H9 (cell line): ENCODE measurements at regions not wholly inside any gene's neighbourhood (a gene's known extent, or its start where the extent isn't known, plus 50 kb on each side); places are given as distances from the start of the nearest gene placed in this dataset.

Experiments used
- DNase-seq: peaks from one replicate; pipeline ENCODE4 v3.0.0-alpha.2; 2017
- H2AFZ ChIP-seq: one replicate; pipeline ENCODE4 v1.6.1; 2013; ENCODE audit warnings: mild to moderate bottlenecking, low read length, control low read depth, moderate library complexity
- H2AK5ac ChIP-seq: 2 replicates; pipeline ENCODE4 v1.6.1; 2013; ENCODE audit warnings: low read length, control low read depth, mixed read lengths; ENCODE audit not compliant: insufficient read length
- H2BK120ac ChIP-seq: one replicate; pipeline ENCODE4 v1.6.1; 2013; ENCODE audit warnings: low read depth, mild to moderate bottlenecking, low read length, control low read depth, inconsistent platforms; ENCODE audit not compliant: poor library complexity, severe bottlenecking
- H2BK12ac ChIP-seq: 2 replicates; pipeline ENCODE4 v1.6.1; 2013; ENCODE audit warnings: low read length, control low read depth, mixed read lengths, low read depth; ENCODE audit not compliant: insufficient read length
- H2BK15ac ChIP-seq: 2 replicates; pipeline ENCODE4 v1.6.1; 2013; ENCODE audit warnings: low read depth, low read length, control low read depth
- H2BK20ac ChIP-seq: one replicate; pipeline ENCODE4 v1.6.1; 2013; ENCODE audit warnings: low read depth, mild to moderate bottlenecking, low read length, control low read depth, inconsistent platforms; ENCODE audit not compliant: poor library complexity, severe bottlenecking
- H2BK5ac ChIP-seq: 2 replicates; pipeline ENCODE4 v1.6.1; 2013; ENCODE audit warnings: low read length, control low read depth, mixed read lengths; ENCODE audit not compliant: insufficient read length
- H3K14ac ChIP-seq: 2 replicates; pipeline ENCODE4 v1.6.1; 2013; ENCODE audit warnings: low read length, control low read depth; ENCODE audit not compliant: insufficient read depth
- H3K18ac ChIP-seq: 2 replicates; pipeline ENCODE4 v1.6.1; 2013; ENCODE audit warnings: low read depth, mild to moderate bottlenecking, mixed read lengths, low read length, control low read depth; ENCODE audit not compliant: insufficient read length
- H3K23ac ChIP-seq: 2 replicates; pipeline ENCODE4 v1.6.1; 2013; ENCODE audit warnings: low read length, control low read depth, mixed read lengths, low read depth; ENCODE audit not compliant: insufficient read length
- H3K23me2 ChIP-seq: 2 replicates; pipeline ENCODE4 v1.6.1; 2013; ENCODE audit warnings: low read depth, mild to moderate bottlenecking, mixed read lengths, low read length, control low read depth; ENCODE audit not compliant: insufficient read length, poor library complexity, severe bottlenecking
- H3K27ac ChIP-seq: 2 replicates; pipeline ENCODE4 v1.5.1; 2013; ENCODE audit warnings: low read length, control low read depth, mixed read lengths, low read depth; ENCODE audit not compliant: insufficient read length
- H3K27me3 ChIP-seq: 2 replicates; pipeline ENCODE4 v1.6.1; 2013; ENCODE audit warnings: low read length, control low read depth, inconsistent platforms; ENCODE audit not compliant: insufficient read depth
- H3K4ac ChIP-seq: 2 replicates; pipeline ENCODE4 v1.6.1; 2013; ENCODE audit warnings: low read depth, mild to moderate bottlenecking, control low read depth, inconsistent platforms, low read length, moderate library complexity
- H3K4me1 ChIP-seq: 2 replicates; pipeline ENCODE4 v1.6.1; 2013; ENCODE audit warnings: low read length, control low read depth, inconsistent platforms; ENCODE audit not compliant: insufficient read depth
- H3K4me2 ChIP-seq: 2 replicates; pipeline ENCODE4 v1.6.1; 2013; ENCODE audit warnings: low read length, control low read depth, mixed read lengths; ENCODE audit not compliant: insufficient read length, insufficient read depth
- H3K56ac ChIP-seq: 2 replicates; pipeline ENCODE4 v1.6.1; 2013; ENCODE audit warnings: low read depth, mild to moderate bottlenecking, mixed read lengths, low read length, control low read depth; ENCODE audit not compliant: insufficient read length
- H3K79me1 ChIP-seq: 2 replicates; pipeline ENCODE4 v1.6.1; 2013; ENCODE audit warnings: low read depth, mild to moderate bottlenecking, moderate library complexity, low read length, control low read depth, inconsistent platforms; ENCODE audit not compliant: insufficient read depth, poor library complexity, severe bottlenecking
- H3K79me2 ChIP-seq: 2 replicates; pipeline ENCODE4 v1.6.1; 2013; ENCODE audit warnings: low read length, control low read depth, inconsistent platforms; ENCODE audit not compliant: insufficient read depth
- H3K9ac ChIP-seq: 2 replicates; pipeline ENCODE4 v1.6.1; 2013; ENCODE audit warnings: low read length, control low read depth, mixed read lengths; ENCODE audit not compliant: insufficient read length; ENCODE audit errors: extremely low read depth
- H3K9me3 ChIP-seq: one replicate; pipeline ENCODE4 v1.6.1; 2013; ENCODE audit warnings: low read depth, low read length, inconsistent platforms; ENCODE audit not compliant: control insufficient read depth
- H3T11ph ChIP-seq: one replicate; pipeline ENCODE4 v1.6.1; 2013; ENCODE audit warnings: mild to moderate bottlenecking, low read length, control low read depth, inconsistent platforms
- H4K20me1 ChIP-seq: one replicate; pipeline ENCODE4 v1.6.1; 2013; ENCODE audit not compliant: control insufficient read depth, insufficient read length, insufficient read depth
- H4K5ac ChIP-seq: 2 replicates; pipeline ENCODE4 v1.6.1; 2013; ENCODE audit warnings: low read depth, mild to moderate bottlenecking, mixed read lengths, low read length, control low read depth; ENCODE audit not compliant: insufficient read length
- H4K8ac ChIP-seq: replicated peaks from 2 replicates; pipeline ENCODE4 v1.6.1; 2013; ENCODE audit warnings: low read length, control low read depth, mixed read lengths, low read depth; ENCODE audit not compliant: insufficient read length
- H4K91ac ChIP-seq: 2 replicates; pipeline ENCODE4 v1.6.1; 2013; ENCODE audit warnings: low read depth, mild to moderate bottlenecking, moderate library complexity, mixed read lengths, low read length, control low read depth; ENCODE audit not compliant: insufficient read length
- H3K27ac Mint-ChIP-seq, 3 experiments: 2 replicates in 2 of 3; 3 replicates in 1 of 3; pipeline ENCODE4 v1.8.0; 2020 to 2021; ENCODE audit warnings: mixed read lengths in 3 of 3, mild to moderate bottlenecking in 1 of 3, moderate library complexity in 1 of 3
- H3K27me3 Mint-ChIP-seq: 2 replicates; pipeline ENCODE4 v1.8.0; 2021; ENCODE audit warnings: low read depth, mild to moderate bottlenecking, moderate library complexity, mixed read lengths
- H3K36me3 Mint-ChIP-seq, 3 experiments: 2 replicates in 2 of 3; 3 replicates in 1 of 3; pipeline ENCODE4 v1.8.0; 2020 to 2021; ENCODE audit warnings: low read depth in 3 of 3, mixed read lengths in 3 of 3; ENCODE audit not compliant: insufficient read depth in 1 of 3
- H3K4me1 Mint-ChIP-seq, 2 experiments: 2 replicates each; pipeline ENCODE4 v1.8.0; 2020; ENCODE audit warnings: mixed read lengths in 2 of 2
- H3K4me3 Mint-ChIP-seq, 2 experiments: 2 replicates in 1 of 2; 3 replicates in 1 of 2; pipeline ENCODE4 v1.8.0; 2020 to 2021; ENCODE audit warnings: mild to moderate bottlenecking in 2 of 2, mixed read lengths in 2 of 2, moderate library complexity in 1 of 2
- H3K9me3 Mint-ChIP-seq, 2 experiments: 2 replicates in 1 of 2; 3 replicates in 1 of 2; pipeline ENCODE4 v1.8.0; 2020; ENCODE audit warnings: mild to moderate bottlenecking in 2 of 2, mixed read lengths in 2 of 2, moderate library complexity in 1 of 2
- CTCF ChIP-seq: fragments of 200-600 bp; sonication (generic); conservative IDR thresholded peaks from 3 replicates; pipeline ENCODE4 v1.8.0; 2021; ENCODE audit warnings: antibody characterized with exemption, mild to moderate bottlenecking
- WGBS: extraction: QIAGEN DNeasy Blood & Tissue Kit; methylation state at CpG from one replicate; pipeline ENCODE4 v1.1.7; 2013; ENCODE audit warnings: missing lambda C conversion rate, low lambda C conversion rate, mixed read lengths; ENCODE audit not compliant: insufficient read length; ENCODE audit errors: extremely low coverage; 5-methylcytosine and 5-hydroxymethylcytosine counted together

GRCh38 chr11:32310214-32310601 lies 125.1 kb downstream of the WT1 start:
- H3K56ac ChIP-seq, result no peak overlapping the region
- no peaks in the 10 kb centered on the region for H3K36me3 Mint-ChIP-seq
- no peak overlapping the region for H3K23ac ChIP-seq
- H3T11ph ChIP-seq, result no peak overlapping the region
- no peaks in the 10 kb centered on the region for H3K79me2 ChIP-seq
- no peak overlapping the region for H3K4me2 ChIP-seq
- no peak overlapping the region for H4K8ac ChIP-seq
- H2BK5ac ChIP-seq, result no peak overlapping the region
- no peak overlapping the region for H2BK15ac ChIP-seq
- no peak overlapping the region for H3K9ac ChIP-seq
- H3K9me3 ChIP-seq, result no peaks in the 10 kb centered on the region
- 0 out of 2 replicates have a peak, but pooled peaks cover 2% of the 10 kb centered on the region for H3K4me1 ChIP-seq
- H3K4me1 Mint-ChIP-seq, result peaks cover 5 to 13% of the 10 kb centered on the region in 2 experiments
- H2BK120ac ChIP-seq, result no peak overlapping the region
- no peaks in the 10 kb centered on the region for H3K9me3 Mint-ChIP-seq
- no CpG with 5 or more reads among the region's 6 CpGs for WGBS
- no peak overlapping the region for H3K18ac ChIP-seq
- no peak overlapping the region for H4K5ac ChIP-seq
- no peak overlapping the region for H3K14ac ChIP-seq
- H3K27ac ChIP-seq, result no peak overlapping the region
- H2AFZ ChIP-seq, result no peak overlapping the region
- no peak overlapping the region for H2BK12ac ChIP-seq
- no peak overlapping the region for H3K27ac Mint-ChIP-seq
- H3K4me3 Mint-ChIP-seq, result no peak overlapping the region
- H3K4ac ChIP-seq, result no peak overlapping the region
- H3K23me2 ChIP-seq, result no peaks in the 10 kb centered on the region
- H3K27me3 Mint-ChIP-seq, result peaks cover 7% of the 10 kb centered on the region
- no peaks in the 10 kb centered on the region for H3K79me1 ChIP-seq
- H2BK20ac ChIP-seq, result no peak overlapping the region
- no peak for TF ChIP-seq CTCF
- H4K91ac ChIP-seq, result no peak overlapping the region
- H2AK5ac ChIP-seq, result no peak overlapping the region
- no peak for DNase-seq
- H4K20me1 ChIP-seq, result no peaks in the 10 kb centered on the region
- no peaks in the 10 kb centered on the region for H3K27me3 ChIP-seq
